Sciatic nerve (tissue), 2 donors: ENCODE measurements at regions not wholly inside any gene's neighbourhood (a gene's known extent, or its start where the extent isn't known, plus 50 kb on each side); places are given as distances from the start of the nearest gene placed in this dataset.

ENCODE experiments used
- ATAC-seq: fragments of 200-7000 bp; cut with Tn5 transposase; one replicate; pipeline ENCODE4 v1.9.1; 2020; ENCODE audit warnings: mild to moderate bottlenecking, moderate library complexity
- DNase-seq: peaks from one replicate; pipeline ENCODE4 v3.0.0-alpha.2; 2020; ENCODE audit warnings: low spot score
- intact Hi-C: fragments of 100-400 bp; cut with DNase I; formaldehyde crosslinking; loops from one replicate; pipeline ENCODE4 v1.14.2; 2022
- donor health status: DM: no; HTN: no; CAD: no.
- donor health status: DM: no; HTN: no; CAD: no.

GRCh38 chr10:113283189-113283588, 269.7 kb upstream of the HABP2 start:
- no peak for DNase-seq
- no peak for ATAC-seq
- intact Hi-C loops, result no loop called here

GRCh38 chr10:113284635-113285034, 268.2 kb upstream of the HABP2 start:
- DNase-seq (no peak), ATAC-seq (peak; percentile 22)
- intact Hi-C loops, result no loop called here

- DNase-seq (no peak), ATAC-seq (no peak)
- intact Hi-C loops, result no loop called here
Observed at GRCh38 chr10:113285305-113285704, 267.5 kb upstream of the HABP2 start.

DNA sequence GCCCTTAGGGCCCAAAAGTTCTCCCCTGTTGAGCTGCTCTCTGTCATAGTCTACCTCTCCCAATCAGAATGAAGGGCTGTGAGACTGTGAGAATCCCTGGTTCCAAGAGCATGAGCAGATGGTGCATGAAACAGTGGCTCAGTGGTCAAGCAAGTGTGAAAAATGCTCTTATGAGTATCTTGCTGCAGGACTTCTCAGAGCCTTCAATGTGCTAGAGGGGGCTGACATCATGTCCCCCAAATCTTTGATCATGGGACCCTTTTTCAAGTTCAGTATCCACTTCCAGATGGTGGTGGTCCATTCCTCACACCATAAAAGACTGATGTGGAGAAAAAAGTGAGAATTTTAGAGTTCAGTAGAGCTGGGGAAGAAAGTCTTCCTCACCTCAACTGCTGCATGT, 265.3 kb upstream of the HABP2 start:
- ATAC-seq (no peak), DNase-seq (no peak)
- intact Hi-C loops, result no loop called here

DNA sequence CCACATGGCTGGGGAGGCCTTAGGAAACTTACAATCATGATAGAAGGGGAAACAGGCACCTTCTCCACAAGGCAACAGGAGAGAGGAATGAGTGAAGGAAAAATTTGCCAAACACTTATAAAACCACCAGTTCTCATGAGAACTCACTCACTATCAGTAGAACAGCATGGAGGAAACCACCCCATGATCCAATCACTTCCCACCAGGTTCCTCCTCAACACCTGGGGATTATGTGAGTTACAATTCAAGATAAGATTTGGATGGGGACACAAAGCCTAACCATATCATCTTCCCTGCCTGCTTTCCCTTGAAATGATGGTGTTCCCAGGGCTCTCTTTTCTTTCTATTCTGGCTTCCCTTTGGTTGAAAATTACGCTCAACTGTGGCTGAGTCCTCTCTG, 262.7 kb upstream of the HABP2 start:
- intact Hi-C loops, result no loop called here
- no peak for ATAC-seq
- no peak for DNase-seq

- intact Hi-C loops, result no loop called here
- ATAC-seq (no peak), DNase-seq (no peak)
Observed at GRCh38 chr10:113291413-113291812, 261.4 kb upstream of the HABP2 start.

DNA sequence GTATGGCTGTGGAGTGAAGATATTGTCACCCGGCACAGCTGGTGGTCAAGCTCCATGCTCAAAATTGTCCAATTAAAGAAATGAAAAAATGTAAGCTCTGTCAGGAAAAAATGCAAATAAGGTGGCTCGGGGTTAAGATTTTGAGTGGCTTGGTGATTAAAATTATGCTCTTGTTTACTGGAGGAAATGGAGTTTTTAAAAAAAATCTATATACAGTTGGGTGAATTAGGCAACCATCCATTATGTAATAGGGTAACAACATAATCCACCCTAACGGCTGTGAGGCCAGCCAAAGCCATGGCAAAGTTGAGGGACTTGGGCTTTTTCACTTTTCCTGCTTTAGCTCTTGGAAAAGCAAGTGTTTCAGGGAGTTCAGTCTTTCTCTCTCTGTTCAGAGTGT, 260.8 kb upstream of the HABP2 start:
- no peak for ATAC-seq
- intact Hi-C loops, result no loop called here
- no peak for DNase-seq

- intact Hi-C loops, result no loop called here
- DNase-seq (no peak), ATAC-seq (peak; percentile 44)
Observed at GRCh38 chr10:113292743-113293142, 260.1 kb upstream of the HABP2 start.

- no peak for DNase-seq
- ATAC-seq, result no peak
Observed at GRCh38 chr10:113293167-113293566, 259.7 kb upstream of the HABP2 start.

DNA sequence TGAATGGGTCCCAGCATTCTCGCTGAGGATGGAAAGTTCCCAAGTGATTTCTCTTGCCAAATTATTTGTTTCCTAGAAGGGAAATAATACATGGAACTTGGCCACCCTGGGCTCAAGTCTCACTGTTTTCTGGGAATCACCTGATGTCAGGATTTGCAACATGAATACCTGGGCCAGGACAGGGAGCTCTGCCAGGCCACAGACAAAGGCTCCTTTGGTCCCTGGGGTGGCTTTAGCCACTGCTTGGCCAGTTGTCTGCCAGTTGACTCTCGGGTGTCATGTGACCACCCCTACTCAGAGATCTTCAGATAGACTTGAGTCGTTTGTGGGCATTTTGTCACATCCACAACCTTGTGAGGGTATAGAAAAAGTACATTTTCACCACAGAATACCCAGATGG, 258.0 kb upstream of the HABP2 start:
- ATAC-seq, result no peak
- no peak for DNase-seq
- intact Hi-C loops, result no loop called here

More at GRCh38 chr10:113293167-113293566, 259.7 kb upstream of the HABP2 start:
- intact Hi-C loops, result no loop called here

DNA sequence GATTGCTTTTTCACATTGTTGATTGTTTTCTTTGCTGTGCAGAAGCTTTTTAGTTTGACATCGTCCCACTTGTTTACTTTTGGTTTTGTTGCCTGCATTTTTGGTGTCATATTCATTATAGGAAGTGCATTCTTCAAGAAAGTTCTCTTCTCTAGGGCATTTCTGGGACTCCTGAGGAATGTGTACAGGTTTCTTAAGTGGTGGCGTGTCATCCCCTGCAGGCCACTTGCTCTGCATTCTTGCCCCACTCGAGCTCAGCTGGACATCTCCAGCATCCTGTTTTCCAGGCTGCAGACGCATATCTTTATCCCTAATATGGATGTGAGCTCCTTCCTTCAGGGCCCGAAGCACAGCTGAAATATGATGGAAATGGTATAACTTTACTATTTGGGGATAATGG, 255.6 kb upstream of the HABP2 start:
- intact Hi-C loops, result no loop called here
- DNase-seq, result no peak
- no peak for ATAC-seq

- DNase-seq (no peak), ATAC-seq (no peak)
- intact Hi-C loops, result no loop called here
Observed at GRCh38 chr10:113298616-113299015, 254.2 kb upstream of the HABP2 start.

- DNase-seq (no peak), ATAC-seq (no peak)
- intact Hi-C loops, result no loop called here
Observed at GRCh38 chr10:113300201-113300600, 252.7 kb upstream of the HABP2 start.

DNA sequence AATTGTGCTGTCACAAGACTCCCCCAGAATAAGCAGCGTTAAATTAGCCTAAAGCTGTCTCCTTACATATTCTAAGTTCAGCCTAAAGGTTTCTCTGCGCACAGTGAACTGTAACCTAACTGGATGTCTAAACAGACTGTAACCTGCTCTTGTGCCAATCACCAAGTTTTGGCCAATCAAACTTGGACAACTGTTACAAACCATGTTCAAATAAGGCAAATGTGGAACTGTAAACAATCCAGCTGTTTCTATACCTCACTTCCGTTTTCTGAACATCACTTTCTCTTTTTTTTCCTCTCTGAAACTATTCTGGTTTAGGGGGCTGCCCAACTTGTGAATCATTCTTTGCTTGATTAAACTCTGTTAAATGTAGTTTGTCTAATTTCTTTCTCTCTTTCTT, 252.2 kb upstream of the HABP2 start:
- ATAC-seq, result no peak
- intact Hi-C loops, result no loop called here
- no peak for DNase-seq

DNA sequence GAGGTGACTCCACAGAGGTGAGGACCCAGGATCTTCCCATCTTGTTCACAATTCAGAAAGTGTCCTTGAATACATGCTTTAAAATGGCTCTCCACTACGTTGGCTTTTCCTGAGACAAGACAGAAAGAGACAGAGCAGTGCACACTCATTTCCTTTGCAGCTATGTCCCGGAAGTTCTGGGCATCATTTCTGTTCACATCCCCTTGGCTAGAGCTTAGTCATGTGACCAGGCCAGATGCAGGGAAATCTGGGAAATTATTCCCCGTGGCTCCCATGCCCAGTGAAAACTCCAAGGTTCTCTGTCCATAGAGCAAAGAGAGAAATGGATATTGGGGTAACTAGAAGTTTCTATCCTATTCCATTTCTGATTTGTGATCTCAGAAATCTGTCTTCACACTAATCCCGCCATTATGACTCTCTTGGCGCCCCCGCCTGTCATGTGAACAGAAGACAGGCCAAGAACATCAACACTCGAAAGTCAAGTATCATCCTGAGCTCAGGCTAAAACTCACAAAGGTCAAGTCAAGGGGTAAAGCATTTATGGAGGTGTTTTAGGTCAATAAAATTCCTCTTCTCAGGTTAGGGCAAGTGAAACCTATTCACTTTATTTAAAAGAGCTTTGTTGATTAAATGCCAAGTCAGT, 251.4 kb upstream of the HABP2 start:
- ATAC-seq (no peak), DNase-seq (no peak)
- intact Hi-C loops, result no loop called here

- ATAC-seq, result no peak
- intact Hi-C loops, result no loop called here
- DNase-seq, result no peak
Observed at GRCh38 chr10:113302062-113302461, 250.8 kb upstream of the HABP2 start.

DNA sequence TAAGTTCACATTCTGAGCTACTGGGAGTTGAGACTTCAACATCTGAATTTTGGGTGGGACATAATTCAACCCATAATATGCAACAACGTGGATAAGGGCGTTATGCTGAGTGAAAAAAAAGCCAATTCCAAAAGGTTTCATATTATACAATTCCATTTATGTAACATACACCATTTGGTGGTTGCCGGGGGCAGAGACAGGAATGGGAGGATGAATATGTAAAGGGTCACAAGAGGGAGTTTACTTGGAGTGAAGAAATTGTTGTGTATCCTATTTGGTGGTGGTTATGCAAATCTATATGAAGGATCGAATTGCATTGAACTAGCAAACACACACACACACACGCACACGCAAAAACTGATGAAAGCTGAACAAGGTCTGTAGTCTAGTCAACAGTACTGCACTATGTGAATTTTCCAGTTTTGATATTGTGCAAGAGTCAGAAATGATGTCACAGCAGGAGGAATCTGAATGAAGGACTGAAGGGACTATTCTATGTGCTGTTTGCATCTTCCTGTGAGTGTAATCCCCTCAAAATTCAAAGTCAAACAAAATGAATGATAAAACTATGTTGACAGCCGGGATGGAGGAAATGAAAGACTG, 249.2 kb upstream of the HABP2 start:
- no peak for DNase-seq
- intact Hi-C loops, result no loop called here
- ATAC-seq, result peak; percentile 41

- DNase-seq (no peak), ATAC-seq (no peak)
- intact Hi-C loops, result no loop called here
Observed at GRCh38 chr10:113304726-113305125, 248.1 kb upstream of the HABP2 start.

DNA sequence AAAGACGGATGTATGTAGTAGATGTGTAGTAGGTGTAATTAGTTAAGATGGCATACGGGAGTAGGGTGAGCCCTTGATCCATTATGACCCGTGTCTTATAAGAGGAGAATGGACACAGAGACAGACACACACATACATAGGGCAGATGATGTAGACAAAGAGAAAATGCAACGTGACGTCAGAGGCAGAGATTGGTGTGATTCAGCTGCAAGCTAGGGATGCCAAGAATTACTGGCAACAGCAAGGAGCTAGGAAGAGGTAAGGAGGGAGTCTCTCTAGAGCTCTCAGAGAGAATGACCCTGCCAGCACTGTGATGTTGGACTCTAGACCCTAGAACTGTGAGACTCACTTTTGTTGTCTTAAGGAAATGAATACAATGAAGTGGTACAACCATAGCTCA, 247.0 kb upstream of the HABP2 start:
- no peak for ATAC-seq
- no peak for DNase-seq
- intact Hi-C loops, result no loop called here

DNA sequence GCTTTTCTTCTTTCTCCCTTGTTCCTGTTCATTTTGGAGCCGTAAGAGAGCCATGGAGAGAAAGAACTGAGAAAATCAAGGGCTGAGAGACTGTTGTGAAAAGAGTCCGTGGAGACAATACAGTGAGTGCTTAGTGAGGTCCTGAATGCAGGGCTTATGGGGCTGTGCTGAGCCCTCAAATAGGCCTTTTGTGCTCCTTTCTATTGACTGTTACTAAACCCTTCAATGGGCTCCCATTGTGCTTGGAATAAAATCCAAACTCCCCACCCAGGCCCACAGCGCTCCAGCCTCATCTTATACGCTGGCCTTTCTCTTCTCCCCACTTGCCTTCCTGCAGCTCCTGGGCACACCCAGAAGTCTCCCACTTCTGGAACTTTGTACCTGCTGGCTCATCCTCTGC, 243.1 kb upstream of the HABP2 start:
- intact Hi-C loops, result no loop called here
- no peak for DNase-seq
- peak; percentile 41 for ATAC-seq

GRCh38 chr10:113310347-113310746, 242.5 kb upstream of the HABP2 start:
- intact Hi-C loops, result no loop called here
- DNase-seq (no peak), ATAC-seq (peak; percentile 34)
